Right lobe of liver (tissue), 6 donors: ENCODE measurements at regions not wholly inside any gene's neighbourhood (a gene's known extent, or its start where the extent isn't known, plus 50 kb on each side); places are given as distances from the start of the nearest gene placed in this dataset.

Experiments used
- ATAC-seq, 4 donors: fragments of 200-7000 bp; cut with Tn5 transposase; one replicate each; pipeline ENCODE4 v1.9.1; 2020; ENCODE audit warnings: mild to moderate bottlenecking in 4 of 4, moderate library complexity in 4 of 4
- DNase-seq, 3 donors: peaks; one replicate each; pipeline ENCODE4 v3.0.0-alpha.2; 2020
- H3K27ac ChIP-seq, 3 donors: fragments of 200-600 bp; one replicate each; pipeline ENCODE4 v1.8.0; 2022
- H3K27me3 ChIP-seq, 2 donors: fragments of 200-600 bp; one replicate each; pipeline ENCODE4 v1.8.0; 2022
- H3K36me3 ChIP-seq, 4 donors: fragments of 200-600 bp; sonication (generic) in 1 of 4; one replicate each; pipeline versions ENCODE4 v1.5.1 to v1.8.0; 2017 to 2022; ENCODE audit warnings: control low read depth in 1 of 4
- H3K4me1 ChIP-seq, 4 donors: fragments of 200-600 bp; sonication (generic) in 1 of 4; one replicate each; pipeline versions ENCODE4 v1.5.1 to v1.8.0; 2017 to 2022; ENCODE audit warnings: control low read depth in 1 of 4
- H3K4me3 ChIP-seq, 3 donors: fragments of 200-600 bp; one replicate each; pipeline ENCODE4 v1.8.0; 2022
- H3K9me3 ChIP-seq, 4 donors: fragments of 200-600 bp; sonication (generic) in 1 of 4; one replicate each; pipeline versions ENCODE4 v1.5.1 to v1.8.0; 2017 to 2022; ENCODE audit warnings: control low read depth in 1 of 4
- CTCF ChIP-seq, 4 donors: fragments of 200-600 bp in 3 of 4; fragments of 450-650 bp in 1 of 4; IDR thresholded peaks; one replicate each; pipeline versions ENCODE4 v1.5.1 to v1.8.0; 2016 to 2022; ENCODE audit warnings: antibody characterized with exemption in 4 of 4, mild to moderate bottlenecking in 2 of 4
- POLR2A ChIP-seq: fragments of 450-650 bp; IDR thresholded peaks from one replicate; pipeline ENCODE4 v1.6.1; 2017; ENCODE audit warnings: antibody characterized with exemption, mild to moderate bottlenecking
- WGBS: methylation state at CpG from one replicate; pipeline ENCODE4 v1.1.6; 2018; ENCODE audit warnings: low coverage, low lambda C conversion rate; ENCODE audit not compliant: insufficient coverage; ENCODE audit errors: missing lambda C conversion rate; 5-methylcytosine and 5-hydroxymethylcytosine counted together
- intact Hi-C, 2 donors: fragments of 100-400 bp; cut with DNase I; formaldehyde crosslinking; loops; one replicate each; pipeline versions ENCODE4 v1.11.2 to v1.14.1; 2022
- donor health status: DM: no; HTN: yes; CAD: no.
- donor health status: DM: no; HTN: no; CAD: no.
- donor health status: DM: no; HTN: no; CAD: no.
- donor health status: DM: no; HTN: yes; CAD: no.
- donor health status: DM: no; HTN: yes; CAD: no.

- ATAC-seq, result no peak
Observed at GRCh38 chr2:55811048-55811447, 112.5 kb downstream of the EFEMP1 start.

GRCh38 chr2:55810622-55811020, 113.0 kb downstream of the EFEMP1 start:
- no peaks in the 10 kb centered on the region for H3K36me3 ChIP-seq
- no peak overlapping the region for H3K27ac ChIP-seq
- no peaks in the 10 kb centered on the region for H3K27me3 ChIP-seq
- ATAC-seq, result no peak
- H3K4me3 ChIP-seq, result no peak overlapping the region
- H3K4me1 ChIP-seq, result peaks cover 0 to 2% (median 0%) of the 10 kb centered on the region in 4 donors
- TF ChIP-seq POLR2A, result no peak
- no peak for TF ChIP-seq CTCF (IDR thresholded peaks at IDR 0.05)
- no peak for DNase-seq
- H3K9me3 ChIP-seq, result no peaks in the 10 kb centered on the region
- 54% methylated on average over 3 of the region's 3 CpGs for WGBS
- intact Hi-C loops, result no loop called here

More at GRCh38 chr2:55811048-55811447, 112.5 kb downstream of the EFEMP1 start:
- Histone ChIP-seq H3K4me1 (peaks cover 0 to 2% (median 0%) of the 10 kb centered on the region in 4 donors), H3K36me3 (no peaks in the 10 kb centered on the region), H3K27ac (no peak overlapping the region), H3K9me3 (no peaks in the 10 kb centered on the region), H3K4me3 (no peak overlapping the region), H3K27me3 (no peaks in the 10 kb centered on the region)
- no peak for DNase-seq
- TF ChIP-seq POLR2A (no peak), CTCF (IDR thresholded peaks at IDR 0.05) (no peak)
- intact Hi-C loops, result no loop called here

DNA sequence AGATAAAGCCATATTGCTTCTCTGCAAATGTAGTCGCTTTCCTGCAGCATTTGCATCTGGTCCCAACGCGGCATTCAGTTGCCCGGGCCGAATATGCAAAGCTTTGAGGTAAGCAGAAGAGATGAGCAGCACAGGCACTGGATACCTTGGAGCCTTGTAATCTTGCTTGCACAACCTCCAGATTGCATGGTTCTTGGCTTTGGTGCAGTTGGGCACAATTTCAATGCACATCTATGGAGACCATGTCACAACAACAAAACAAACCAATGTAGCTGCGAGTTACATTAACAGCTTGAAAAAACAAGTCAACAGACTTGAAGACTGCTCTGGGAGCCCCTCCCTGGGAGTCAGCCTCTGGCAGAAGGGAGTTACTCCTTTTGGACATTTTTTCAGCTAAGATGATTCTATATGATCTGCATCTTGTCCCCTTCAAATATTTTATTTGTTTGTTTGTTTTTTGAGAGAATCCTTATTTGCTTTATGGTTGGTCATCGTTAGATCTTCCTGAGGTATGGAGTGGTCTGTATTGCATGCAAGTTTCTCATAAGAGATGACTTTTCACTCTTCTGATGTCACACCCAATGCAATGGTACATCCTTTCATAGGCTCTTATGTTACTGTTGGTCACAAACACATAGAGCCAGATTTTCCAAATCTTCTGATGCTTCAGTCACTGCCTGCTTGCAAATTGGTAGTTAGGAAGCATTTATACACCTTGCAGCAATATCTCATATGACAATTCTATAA, 113.5 kb downstream of the EFEMP1 start:
- DNase-seq, result peak in 2 of 3 donors; percentile 48 to 57
- H3K27me3 ChIP-seq, result no peaks in the 10 kb centered on the region
- no peaks in the 10 kb centered on the region for H3K9me3 ChIP-seq
- no peaks in the 10 kb centered on the region for H3K36me3 ChIP-seq
- 48% methylated on average over 3 of the region's 7 CpGs for WGBS
- no peak overlapping the region for H3K27ac ChIP-seq
- peak; percentile 63 to 96 (median 78) for ATAC-seq
- TF ChIP-seq CTCF (IDR thresholded peaks at IDR 0.05), result no peak
- no peak for TF ChIP-seq POLR2A
- intact Hi-C loops, result no loop called here
- H3K4me3 ChIP-seq, result no peak overlapping the region
- peaks cover 0 to 2% (median 0%) of the 10 kb centered on the region in 4 donors for H3K4me1 ChIP-seq

DNA sequence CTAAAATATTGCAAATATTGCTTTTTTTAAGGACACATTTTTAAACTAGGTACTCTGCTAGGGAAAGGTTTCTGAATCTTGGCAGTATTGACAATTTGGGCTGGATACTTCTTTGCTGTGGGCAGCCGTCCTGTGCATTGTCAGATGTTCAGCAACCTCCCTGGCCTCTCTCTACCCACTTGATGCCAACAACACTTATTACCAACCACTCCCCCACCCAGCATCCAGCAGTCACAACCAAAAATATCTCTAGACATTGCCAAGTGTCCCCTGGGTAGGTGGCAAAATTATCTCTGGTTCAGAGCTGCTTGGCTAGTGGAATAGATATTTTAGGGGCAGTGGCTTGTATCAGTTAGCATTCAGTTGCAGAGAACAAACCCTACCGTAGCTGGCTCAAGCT, 114.3 kb upstream of the PNPT1 start:
- WGBS, result 80% methylated on average over 2 of the region's 2 CpGs
- H3K27me3 ChIP-seq, result no peaks in the 10 kb centered on the region
- no peaks in the 10 kb centered on the region for H3K36me3 ChIP-seq
- H3K4me3 ChIP-seq, result no peak overlapping the region
- intact Hi-C loops, result no loop called here
- TF ChIP-seq POLR2A, result no peak
- no peak for TF ChIP-seq CTCF (IDR thresholded peaks at IDR 0.05)
- H3K27ac ChIP-seq, result no peak overlapping the region
- peaks cover 0 to 9% (median 0%) of the 10 kb centered on the region in 4 donors for H3K4me1 ChIP-seq
- ATAC-seq (no peak), DNase-seq (no peak)
- no peaks in the 10 kb centered on the region for H3K9me3 ChIP-seq
